ENCODE measurements at regions not wholly inside any gene's neighbourhood (a gene's known extent, or its start where the extent isn't known, plus 50 kb on each side); places are given as distances from the start of the nearest gene placed in this dataset.

DNA sequence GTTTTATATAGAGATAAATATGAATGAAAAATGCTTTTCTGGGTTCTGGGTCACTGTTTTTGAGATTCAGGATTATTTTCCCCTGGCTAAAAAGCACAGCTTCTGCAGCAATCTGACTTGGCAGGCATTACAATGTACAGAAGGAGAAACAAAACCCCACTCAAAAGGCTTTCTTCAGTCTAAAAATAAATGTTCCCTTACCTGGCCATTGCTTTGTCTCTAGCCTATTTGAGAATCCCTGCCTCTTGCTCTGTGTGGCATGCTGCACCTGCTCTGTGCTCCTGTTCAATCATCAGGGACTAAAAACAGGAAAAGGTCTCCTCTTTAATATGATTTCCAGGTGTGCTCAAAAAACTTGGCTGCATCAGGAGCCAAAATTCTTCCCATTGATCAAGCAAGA is 187.4 kb upstream of the STAC start:
- no peak for DNase-seq (ENCODE audit: low spot score)

DNA sequence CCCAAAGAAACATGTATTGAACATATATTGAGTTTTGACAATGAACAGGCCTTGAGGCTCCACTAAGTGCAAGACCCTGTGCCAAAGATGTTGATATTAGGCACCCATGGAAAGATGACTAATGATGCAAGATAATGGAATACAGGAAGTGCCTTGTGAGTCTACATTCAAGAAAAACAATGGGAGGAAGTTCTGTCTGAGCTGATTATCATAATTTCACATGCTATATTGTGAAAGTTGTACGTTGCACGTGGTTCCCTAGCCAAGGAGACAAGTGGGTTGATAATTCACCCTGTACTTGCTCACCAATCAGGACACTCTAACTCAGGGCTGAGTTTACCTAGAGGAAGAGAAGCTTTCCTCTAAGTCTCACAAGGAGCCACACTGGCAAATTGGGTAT is 186.9 kb upstream of the STAC start:
- no peak for DNase-seq (ENCODE audit: low spot score)

- DNase-seq (ENCODE audit: low spot score) = no peak
These were observed 184.2 kb upstream of the STAC start for GRCh38 chr3:36196058-36196457.

- DNase-seq (ENCODE audit: low spot score) = no peak
These were observed 183.2 kb upstream of the STAC start for GRCh38 chr3:36197151-36197550.

DNA sequence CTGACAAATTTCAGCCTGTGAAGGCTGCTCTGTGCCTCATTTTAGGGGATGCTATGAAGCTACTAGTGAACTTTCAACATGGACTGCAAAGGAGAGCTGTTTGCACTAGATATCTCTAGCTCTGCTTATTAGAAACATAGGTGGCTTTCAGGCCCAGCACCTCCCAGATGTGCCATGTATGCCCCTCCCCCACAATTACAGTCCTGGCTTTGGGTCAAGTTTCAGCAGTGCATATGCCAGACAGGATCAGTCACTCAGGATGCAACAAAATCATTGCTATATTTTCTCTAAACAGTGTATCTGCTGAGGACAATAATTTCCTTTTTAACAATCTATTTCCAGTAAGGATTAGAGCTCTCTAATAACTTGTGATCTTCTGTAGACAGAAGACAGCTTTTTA is 178.8 kb upstream of the STAC start:
- DNase-seq (ENCODE audit: low spot score) = no peak

DNA sequence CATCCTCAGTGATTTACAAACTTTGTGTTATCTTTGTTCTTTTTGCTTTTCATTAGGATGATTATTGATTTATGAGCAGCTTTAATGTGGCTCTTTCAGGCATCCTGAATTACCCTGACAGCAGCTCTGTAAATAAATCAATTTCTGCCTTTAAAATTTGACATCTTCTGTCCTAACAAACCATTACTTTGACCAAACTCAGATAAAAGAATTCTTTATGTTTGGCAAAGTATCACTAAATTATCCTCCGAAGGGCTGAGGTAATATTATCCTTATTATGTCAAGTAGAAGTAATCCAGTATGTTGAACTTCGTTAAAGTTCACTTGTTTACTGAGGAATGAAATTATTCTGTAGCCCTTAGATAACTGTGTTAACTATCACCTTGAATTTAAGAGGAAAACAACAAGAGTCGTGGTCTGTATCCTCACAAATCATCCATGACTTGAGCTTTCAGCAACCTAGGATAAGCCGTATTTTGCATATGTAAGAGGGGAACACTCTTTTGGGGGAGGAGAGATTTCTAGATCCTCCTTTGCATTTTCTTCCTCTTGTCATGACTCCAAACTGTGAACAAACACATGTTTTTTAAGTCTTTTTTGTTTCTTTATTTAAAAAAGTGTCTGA is 173.2 kb upstream of the STAC start:
- no peak for DNase-seq (ENCODE audit: low spot score)

DNA sequence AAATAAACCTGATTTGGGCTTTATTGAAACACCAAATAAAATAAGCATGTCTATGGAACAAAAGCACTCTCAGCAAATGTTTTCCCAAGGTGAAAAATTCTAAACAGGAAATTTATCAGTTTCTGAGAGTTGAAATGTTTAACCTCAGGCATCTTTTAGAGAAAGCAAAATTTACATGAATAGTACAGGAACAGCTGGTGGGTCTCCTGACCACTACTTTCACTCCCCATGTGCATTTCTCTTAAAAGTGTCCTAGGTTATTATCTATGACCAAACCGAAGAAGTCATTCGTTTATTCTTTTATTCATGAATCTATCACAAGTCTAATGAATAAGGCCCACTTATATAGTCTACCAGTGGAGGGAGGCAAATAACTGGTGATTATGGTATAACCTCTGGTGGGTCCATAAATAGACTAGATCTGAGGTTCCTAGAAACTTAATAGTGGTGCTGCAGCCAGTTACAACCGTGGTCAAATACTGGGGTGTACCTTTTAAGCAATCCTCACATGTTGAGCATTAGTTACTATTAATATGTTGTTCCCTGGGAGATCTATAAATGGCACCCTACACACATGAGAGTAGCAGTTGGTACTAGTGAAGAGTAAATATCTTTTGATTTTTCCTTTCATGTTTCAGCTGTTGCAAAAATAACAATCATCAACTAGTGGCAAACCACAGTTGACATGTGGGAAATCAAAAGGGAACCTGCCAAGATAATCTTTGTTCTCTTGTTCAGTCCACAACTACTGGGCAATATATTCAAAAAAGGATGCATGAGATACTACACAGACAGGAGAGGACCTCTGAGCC is 169.3 kb upstream of the STAC start:
- no peak for DNase-seq (ENCODE audit: low spot score)

DNA sequence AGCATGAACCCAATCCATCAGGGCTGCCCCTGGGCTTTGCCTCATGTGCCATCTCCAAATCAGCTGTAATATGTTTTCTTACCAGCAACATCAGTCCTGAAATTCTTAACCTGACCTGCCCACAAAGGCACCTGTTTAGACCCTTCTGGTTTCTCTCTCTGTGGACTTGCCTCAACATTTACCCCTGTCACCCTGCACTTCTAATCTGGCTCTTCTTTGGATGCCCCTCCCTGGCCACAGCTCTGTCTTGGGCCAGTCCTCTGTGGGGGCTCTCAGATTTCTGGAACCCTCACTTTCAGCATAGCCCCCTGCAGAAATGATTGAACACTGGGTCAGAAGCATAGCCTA is 168.7 kb upstream of the STAC start:
- no peak for DNase-seq (ENCODE audit: low spot score)

DNA sequence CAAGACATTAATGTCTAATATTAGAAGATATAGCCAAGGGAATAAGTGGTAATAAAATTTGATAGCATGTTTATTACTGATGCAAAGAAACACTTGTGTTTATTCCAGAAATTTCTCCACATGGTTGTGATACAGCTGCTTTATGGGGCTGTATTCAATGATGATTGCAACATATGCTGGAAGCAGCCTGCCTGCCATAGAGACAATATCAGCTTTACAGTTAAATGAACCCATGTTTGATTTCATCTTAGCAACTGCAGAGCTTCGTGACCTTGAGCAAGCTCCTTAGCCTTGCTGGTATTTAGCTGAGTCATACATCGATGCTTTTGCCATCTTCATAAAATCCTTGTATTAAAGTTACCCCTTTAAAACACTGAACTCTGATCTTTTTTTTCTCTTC is 168.1 kb upstream of the STAC start:
- DNase-seq (ENCODE audit: low spot score) = no peak

DNA sequence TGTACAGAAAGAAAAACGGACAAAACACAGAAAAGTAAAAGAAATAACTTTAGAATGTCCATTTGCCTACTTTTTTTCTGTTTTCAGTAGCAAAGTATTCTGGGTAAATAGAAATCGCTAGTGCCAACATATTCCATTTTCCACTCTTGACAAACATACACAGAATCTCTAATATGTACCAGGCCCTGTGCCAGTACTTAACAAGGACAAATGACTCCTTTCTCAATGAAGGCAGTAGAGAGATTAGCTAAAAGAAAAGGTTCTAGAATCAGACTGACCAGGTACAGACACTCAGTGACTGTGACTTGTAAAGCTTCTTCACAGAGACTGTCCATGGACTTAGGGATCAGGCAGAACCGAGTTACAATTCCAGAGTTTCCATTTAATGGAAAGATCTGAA is 165.8 kb upstream of the STAC start:
- no peak for DNase-seq (ENCODE audit: low spot score)

GRCh38 chr3:36215241-36215640 is 165.1 kb upstream of the STAC start:
- DNase-seq (ENCODE audit: low spot score) = no peak

DNA sequence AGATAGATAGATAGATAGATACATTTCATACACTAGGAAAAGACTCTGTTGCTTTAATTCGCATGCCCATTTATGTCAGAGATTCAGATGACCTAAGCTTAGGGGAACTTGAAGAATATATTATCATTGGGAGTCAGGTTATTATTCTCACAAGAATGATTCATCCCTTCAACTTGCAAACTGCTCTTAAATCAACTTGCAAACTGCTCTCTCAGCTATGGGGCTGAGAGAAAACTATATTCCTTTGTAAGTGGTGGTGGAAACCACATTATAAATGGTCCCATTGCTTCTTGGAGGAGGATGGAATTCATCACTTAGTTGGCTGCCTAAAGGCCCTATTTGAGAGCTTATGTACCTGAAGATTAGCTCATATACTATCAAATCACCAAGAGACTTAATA is 160.9 kb upstream of the STAC start:
- DNase-seq (ENCODE audit: low spot score) = no peak

GRCh38 chr3:36220173-36220572 is 160.1 kb upstream of the STAC start:
- no peak for DNase-seq (ENCODE audit: low spot score)

GRCh38 chr3:36221975-36222374 is 158.3 kb upstream of the STAC start:
- no peak for DNase-seq (ENCODE audit: low spot score)

DNA sequence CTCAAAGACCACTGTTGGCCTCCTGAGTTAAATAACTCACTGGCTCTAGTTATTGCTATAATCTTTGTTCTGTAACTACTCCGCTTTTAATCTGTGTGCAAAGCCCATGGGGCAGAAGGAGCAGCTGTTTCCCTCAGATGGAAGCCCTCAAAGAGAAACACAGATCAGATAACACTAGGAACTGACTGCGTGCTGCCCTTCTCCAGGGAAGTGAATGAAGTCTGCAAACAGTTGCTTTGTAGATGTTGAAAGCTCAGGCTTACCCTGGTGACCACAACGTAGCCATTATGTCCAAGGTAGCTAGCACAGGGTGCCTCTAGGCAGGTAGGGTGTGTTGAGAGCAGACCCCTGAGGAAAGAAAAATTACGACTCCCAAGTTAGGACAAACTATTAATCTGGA is 152.3 kb upstream of the STAC start:
- no peak for DNase-seq (ENCODE audit: low spot score)

GRCh38 chr3:36229496-36229895 is 150.8 kb upstream of the STAC start:
- DNase-seq (ENCODE audit: low spot score) = no peak

DNA sequence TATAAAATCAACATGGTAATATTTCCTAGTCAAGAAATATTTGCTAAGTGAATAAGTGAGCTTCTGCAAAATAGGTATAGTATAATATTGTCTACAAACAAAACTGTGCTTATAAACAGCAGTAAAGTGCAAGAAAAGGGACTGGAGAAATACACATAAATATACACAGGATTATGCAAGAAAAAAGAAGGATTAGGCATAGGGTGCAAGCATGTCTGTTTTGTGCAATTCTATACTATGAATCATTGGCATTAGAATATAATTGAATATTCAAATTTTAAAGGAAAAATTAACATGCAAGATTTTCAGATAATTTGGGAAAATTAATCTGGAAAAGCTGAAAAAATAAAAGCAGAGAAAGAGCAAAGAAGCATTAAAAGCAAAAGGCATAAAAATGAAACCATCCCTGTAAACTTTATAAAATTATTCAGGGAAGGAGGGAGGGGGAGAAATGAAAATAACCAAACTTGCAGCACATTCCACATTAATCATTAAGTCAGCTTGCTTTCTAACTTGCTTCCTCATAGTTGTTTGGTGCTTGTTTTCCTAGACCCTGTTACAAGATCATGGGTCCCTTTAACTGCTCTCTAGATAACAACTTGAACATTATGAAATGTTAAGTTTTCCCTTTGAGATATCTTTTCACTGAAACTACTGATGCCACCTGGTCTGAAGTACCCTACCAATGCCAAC is 147.4 kb upstream of the STAC start:
- DNase-seq (ENCODE audit: low spot score) = no peak

GRCh38 chr3:36244728-36245127 is 135.6 kb upstream of the STAC start:
- DNase-seq (ENCODE audit: low spot score) = no peak

DNA sequence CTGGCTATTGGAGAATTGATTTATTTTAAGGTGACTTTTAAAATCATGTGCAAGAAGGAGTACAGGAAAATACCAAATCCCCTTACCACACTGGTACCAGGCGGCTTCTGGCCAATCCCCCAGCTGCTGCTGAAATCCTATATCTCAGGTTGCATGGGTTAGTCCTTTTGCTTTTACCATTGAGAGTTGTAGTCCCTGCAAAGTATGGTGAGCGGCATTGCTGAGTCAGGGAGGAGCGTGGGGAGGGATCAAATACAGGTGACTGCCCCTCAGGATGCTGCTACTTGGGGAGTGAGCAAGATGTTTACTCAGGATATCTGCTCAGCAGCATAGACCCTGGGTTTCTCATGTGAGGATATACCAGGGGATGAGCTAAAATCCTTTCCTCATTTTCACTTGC is 131.9 kb upstream of the STAC start:
- DNase-seq (ENCODE audit: low spot score) = no peak

GRCh38 chr3:36250191-36250590 is 130.1 kb upstream of the STAC start:
- DNase-seq (ENCODE audit: low spot score) = no peak

- no peak for DNase-seq (ENCODE audit: low spot score)
These were observed 123.0 kb upstream of the STAC start for GRCh38 chr3:36257158-36257852.

GRCh38 chr3:36258421-36258820 is 121.9 kb upstream of the STAC start:
- DNase-seq (ENCODE audit: low spot score) = no peak

DNA sequence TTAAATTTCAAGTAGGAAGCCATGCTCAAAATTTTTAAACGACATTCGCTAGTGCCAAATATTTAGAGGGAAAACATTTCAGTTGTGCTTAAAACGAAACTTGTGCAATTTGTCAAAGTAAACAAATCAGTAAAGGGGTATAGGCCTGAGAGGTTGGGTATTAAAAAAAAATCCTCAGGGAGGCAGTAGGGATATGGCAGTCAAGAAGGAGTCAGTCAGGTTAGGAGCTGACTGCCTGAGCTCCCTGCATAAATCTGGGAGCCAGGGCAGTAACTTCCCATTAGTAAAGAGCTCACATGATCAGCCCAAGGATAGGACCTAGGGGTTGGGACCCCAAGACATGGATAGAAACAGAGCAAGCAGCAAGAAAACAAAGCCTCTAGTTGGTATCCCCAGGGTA is 120.7 kb upstream of the STAC start:
- no peak for DNase-seq (ENCODE audit: low spot score)

All from putamen (tissue), 1 donor.